A673 (cell line): ENCODE measurements at regions not wholly inside any gene's neighbourhood (a gene's known extent, or its start where the extent isn't known, plus 50 kb on each side); places are given as distances from the start of the nearest gene placed in this dataset.

Experiments used
- EZH2 ChIP-seq: fragments of 200-600 bp; sonication (generic); IDR thresholded peaks from 2 replicates; pipeline ENCODE4 v1.6.1; 2017; ENCODE audit warnings: borderline replicate concordance, low read depth, mild to moderate bottlenecking, mixed read lengths, antibody characterized with exemption, low read length; ENCODE audit not compliant: poor library complexity, severe bottlenecking
- TF ChIP-seq, protein P1 (sequence below): fragments of 300-800, 200-600 bp; sonication (generic); conservative IDR thresholded peaks from 2 replicates; pipeline ENCODE4 v1.5.1; 2017; ENCODE audit warnings: low read depth, mild to moderate bottlenecking, antibody characterized with exemption, low read length, moderate library complexity, mixed read lengths

DNA sequence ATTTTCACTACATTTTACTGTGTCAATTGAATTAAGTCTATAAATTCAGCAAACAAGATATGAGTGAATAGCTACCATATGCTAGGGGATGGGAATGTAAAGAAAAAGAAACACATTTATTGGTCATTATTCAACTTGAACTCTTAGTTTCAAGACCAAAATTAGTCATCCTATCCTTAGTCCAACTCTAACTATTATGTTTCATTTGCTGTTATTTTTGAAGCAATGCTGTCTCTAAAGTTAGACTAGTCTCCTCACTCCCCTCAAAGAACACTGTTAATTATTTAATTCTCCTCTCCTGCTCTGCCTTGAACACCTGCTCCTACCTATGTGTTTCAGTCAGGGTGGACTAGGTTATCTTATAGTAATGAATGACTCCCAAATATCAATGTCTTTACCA lies 920.9 kb downstream of the TUSC7 start:
- TF ChIP-seq, protein P1, sequence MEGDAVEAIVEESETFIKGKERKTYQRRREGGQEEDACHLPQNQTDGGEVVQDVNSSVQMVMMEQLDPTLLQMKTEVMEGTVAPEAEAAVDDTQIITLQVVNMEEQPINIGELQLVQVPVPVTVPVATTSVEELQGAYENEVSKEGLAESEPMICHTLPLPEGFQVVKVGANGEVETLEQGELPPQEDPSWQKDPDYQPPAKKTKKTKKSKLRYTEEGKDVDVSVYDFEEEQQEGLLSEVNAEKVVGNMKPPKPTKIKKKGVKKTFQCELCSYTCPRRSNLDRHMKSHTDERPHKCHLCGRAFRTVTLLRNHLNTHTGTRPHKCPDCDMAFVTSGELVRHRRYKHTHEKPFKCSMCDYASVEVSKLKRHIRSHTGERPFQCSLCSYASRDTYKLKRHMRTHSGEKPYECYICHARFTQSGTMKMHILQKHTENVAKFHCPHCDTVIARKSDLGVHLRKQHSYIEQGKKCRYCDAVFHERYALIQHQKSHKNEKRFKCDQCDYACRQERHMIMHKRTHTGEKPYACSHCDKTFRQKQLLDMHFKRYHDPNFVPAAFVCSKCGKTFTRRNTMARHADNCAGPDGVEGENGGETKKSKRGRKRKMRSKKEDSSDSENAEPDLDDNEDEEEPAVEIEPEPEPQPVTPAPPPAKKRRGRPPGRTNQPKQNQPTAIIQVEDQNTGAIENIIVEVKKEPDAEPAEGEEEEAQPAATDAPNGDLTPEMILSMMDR, result no peak
- TF ChIP-seq EZH2, result no peak
